ENCODE measurements at regions not wholly inside any gene's neighbourhood (a gene's known extent, or its start where the extent isn't known, plus 50 kb on each side); places are given as distances from the start of the nearest gene placed in this dataset.
"Not testable (repeated sequence)": the region's sequence is repeated elsewhere in the genome, so short reads cannot be mapped to it uniquely, and the experiment has no call there.

- dilution Hi-C loops (cut with MboI; ENCODE audit: extremely low pct_ligation_motif_present, low sequenced_read_pairs) = no loop called here
Measured at GRCh38 chr14:106021832-106022231, 495.4 kb downstream of the TMEM121 start.

GRCh38 chr14:106022648-106023047, 496.3 kb downstream of the TMEM121 start:
- H3K27me3 ChIP-seq (ENCODE audit: control insufficient read depth in 2 of 2, insufficient read depth in 2 of 2, low read length in 2 of 2); dilution Hi-C loops (cut with MboI; ENCODE audit: extremely low pct_ligation_motif_present, low sequenced_read_pairs); H3K9me3 ChIP-seq (replicated peaks; ENCODE audit: control insufficient read depth, insufficient read depth, low read length); H3K4me1 ChIP-seq (ENCODE audit: control insufficient read depth, extremely low read depth, insufficient read depth, low read length); H3K9ac ChIP-seq (replicated peaks; ENCODE audit: extremely low read depth, insufficient read depth, low read length); H3K79me2 ChIP-seq (ENCODE audit: control insufficient read depth, insufficient read depth, low read length); H3K4me3 ChIP-seq (replicated peaks in 1 of 3; ENCODE audit: insufficient read depth in 1 of 3, low read depth in 1 of 3, low read length in 3 of 3); H2AFZ ChIP-seq (ENCODE audit: low read depth, low read length); intact Hi-C loops (cut with micrococcal nuclease); H4K20me1 ChIP-seq (replicated peaks; ENCODE audit: control insufficient read depth, extremely low read depth, insufficient read depth, low read length); FAIRE-seq; BruUV-seq (replicated peaks); H3K36me3 ChIP-seq (ENCODE audit: control insufficient read depth in 2 of 2, extremely low read depth in 1 of 2, insufficient read depth in 2 of 2, low read length in 2 of 2); H3K4me2 ChIP-seq (ENCODE audit: insufficient read depth, low read length); H3K27ac ChIP-seq (ENCODE audit: insufficient read depth, low read depth, low read length); CTCF ChIA-PET; POLR2A ChIA-PET; DNase-seq (ENCODE audit: low read depth, low spot score); H3K9me1 ChIP-seq (replicated peaks; ENCODE audit: control insufficient read depth, extremely low read depth, insufficient read depth, low read length): not testable (repeated sequence)

More at GRCh38 chr14:106021832-106022231, 495.4 kb downstream of the TMEM121 start:
- Histone ChIP-seq H3K36me3 (ENCODE audit: control insufficient read depth in 2 of 2, extremely low read depth in 1 of 2, insufficient read depth in 2 of 2, low read length in 2 of 2) (no peaks in the 10 kb centered on the region), H3K4me2 (ENCODE audit: insufficient read depth, low read length) (no peak overlapping the region), H3K4me1 (ENCODE audit: control insufficient read depth, extremely low read depth, insufficient read depth, low read length) (no peaks in the 10 kb centered on the region), H3K79me2 (ENCODE audit: control insufficient read depth, insufficient read depth, low read length) (no peaks in the 10 kb centered on the region), H3K27me3 (ENCODE audit: control insufficient read depth in 2 of 2, insufficient read depth in 2 of 2, low read length in 2 of 2) (no peaks in the 10 kb centered on the region), H3K27ac (ENCODE audit: insufficient read depth, low read depth, low read length) (no peak overlapping the region), H3K9me1 (replicated peaks; ENCODE audit: control insufficient read depth, extremely low read depth, insufficient read depth, low read length) (no peaks in the 10 kb centered on the region), H3K4me3 (replicated peaks in 1 of 3; ENCODE audit: insufficient read depth in 1 of 3, low read depth in 1 of 3, low read length in 3 of 3) (no peak overlapping the region), H3K9ac (replicated peaks; ENCODE audit: extremely low read depth, insufficient read depth, low read length) (no peak overlapping the region), H4K20me1 (replicated peaks; ENCODE audit: control insufficient read depth, extremely low read depth, insufficient read depth, low read length) (no peaks in the 10 kb centered on the region), H2AFZ (ENCODE audit: low read depth, low read length) (no peak overlapping the region), H3K9me3 (replicated peaks; ENCODE audit: control insufficient read depth, insufficient read depth, low read length) (no peaks in the 10 kb centered on the region)
- FAIRE-seq (no peak), DNase-seq (ENCODE audit: low read depth, low spot score) (no peak)
- POLR2A ChIA-PET = no interaction called here
- BruUV-seq (replicated peaks) = no TSS peak
- CTCF ChIA-PET = no interaction called here
- TF ChIP-seq JUN (IDR thresholded peaks at IDR 0.05; ENCODE audit: borderline replicate concordance, insufficient read depth, insufficient read length, low read depth) (no peak), POLR2A (IDR thresholded peaks at IDR 0.05; ENCODE audit: low read depth, low read length) (no peak), FOS (IDR thresholded peaks at IDR 0.05; ENCODE audit: borderline replicate concordance, insufficient read depth, low read length) (no peak), EZH2 (IDR thresholded peaks at IDR 0.05; ENCODE audit: borderline replicate concordance, low read depth, low read length, severe bottlenecking) (no peak), GATA2 (IDR thresholded peaks at IDR 0.05; ENCODE audit: insufficient read depth, insufficient read length, low read depth, low read length) (no peak), MYC (IDR thresholded peaks at IDR 0.05; ENCODE audit: low read depth, low read length) (no peak), POLR2AphosphoS5 (IDR thresholded peaks at IDR 0.05; ENCODE audit: insufficient read depth, low read depth, low read length) (no peak)
- TF ChIP-seq, protein P1, sequence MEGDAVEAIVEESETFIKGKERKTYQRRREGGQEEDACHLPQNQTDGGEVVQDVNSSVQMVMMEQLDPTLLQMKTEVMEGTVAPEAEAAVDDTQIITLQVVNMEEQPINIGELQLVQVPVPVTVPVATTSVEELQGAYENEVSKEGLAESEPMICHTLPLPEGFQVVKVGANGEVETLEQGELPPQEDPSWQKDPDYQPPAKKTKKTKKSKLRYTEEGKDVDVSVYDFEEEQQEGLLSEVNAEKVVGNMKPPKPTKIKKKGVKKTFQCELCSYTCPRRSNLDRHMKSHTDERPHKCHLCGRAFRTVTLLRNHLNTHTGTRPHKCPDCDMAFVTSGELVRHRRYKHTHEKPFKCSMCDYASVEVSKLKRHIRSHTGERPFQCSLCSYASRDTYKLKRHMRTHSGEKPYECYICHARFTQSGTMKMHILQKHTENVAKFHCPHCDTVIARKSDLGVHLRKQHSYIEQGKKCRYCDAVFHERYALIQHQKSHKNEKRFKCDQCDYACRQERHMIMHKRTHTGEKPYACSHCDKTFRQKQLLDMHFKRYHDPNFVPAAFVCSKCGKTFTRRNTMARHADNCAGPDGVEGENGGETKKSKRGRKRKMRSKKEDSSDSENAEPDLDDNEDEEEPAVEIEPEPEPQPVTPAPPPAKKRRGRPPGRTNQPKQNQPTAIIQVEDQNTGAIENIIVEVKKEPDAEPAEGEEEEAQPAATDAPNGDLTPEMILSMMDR (IDR thresholded peaks at IDR 0.05; ENCODE audit: extremely low read depth in 1 of 2, insufficient read depth in 1 of 2, low read depth in 1 of 2, low read length in 2 of 2) = no peak
- TF ChIP-seq, protein P2, sequence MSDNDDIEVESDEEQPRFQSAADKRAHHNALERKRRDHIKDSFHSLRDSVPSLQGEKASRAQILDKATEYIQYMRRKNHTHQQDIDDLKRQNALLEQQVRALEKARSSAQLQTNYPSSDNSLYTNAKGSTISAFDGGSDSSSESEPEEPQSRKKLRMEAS (IDR thresholded peaks at IDR 0.05; ENCODE audit: insufficient read depth, insufficient read length) = no peak
- intact Hi-C loops (cut with micrococcal nuclease) = no loop called here

All from endothelial cell of umbilical vein (primary cell).